ENCODE measurements at regions not wholly inside any gene's neighbourhood (a gene's known extent, or its start where the extent isn't known, plus 50 kb on each side); places are given as distances from the start of the nearest gene placed in this dataset.

GRCh38 chr2:121150126-121150525 lies 134.9 kb downstream of the TFCP2L1 start:
- no peak for TF ChIP-seq CTCF (IDR thresholded peaks at IDR 0.05; ENCODE audit: poor library complexity)
- no peak for TF ChIP-seq EZH2 (IDR thresholded peaks at IDR 0.05; ENCODE audit: borderline replicate concordance)
